Neuron (in vitro differentiated cells): ENCODE measurements at regions not wholly inside any gene's neighbourhood (a gene's known extent, or its start where the extent isn't known, plus 50 kb on each side); places are given as distances from the start of the nearest gene placed in this dataset.

Experiments used
- H2AFZ ChIP-seq: one replicate; pipeline ENCODE4 v1.6.1; 2013; ENCODE audit warnings: low read depth, mild to moderate bottlenecking, inconsistent platforms, low read length, moderate library complexity
- H3K27me3 ChIP-seq: one replicate; pipeline ENCODE4 v1.6.1; 2013; ENCODE audit warnings: low read length; ENCODE audit not compliant: insufficient read depth
- H3K36me3 ChIP-seq: one replicate; pipeline ENCODE4 v1.6.1; 2013; ENCODE audit warnings: low read length; ENCODE audit not compliant: insufficient read depth
- H3K4me1 ChIP-seq: one replicate; pipeline ENCODE4 v1.6.1; 2013; ENCODE audit warnings: low read length; ENCODE audit not compliant: insufficient read depth
- H3K4me3 ChIP-seq: 2 replicates; pipeline ENCODE4 v1.5.1; 2013; ENCODE audit warnings: mild to moderate bottlenecking, low read length, moderate library complexity
- H3K9me3 ChIP-seq: one replicate; pipeline ENCODE4 v1.6.1; 2013; ENCODE audit warnings: low read length

- Histone ChIP-seq H2AFZ (no peak overlapping the region), H3K9me3 (no peaks in the 10 kb centered on the region), H3K4me1 (no peaks in the 10 kb centered on the region), H3K4me3 (no peak overlapping the region), H3K27me3 (no peaks in the 10 kb centered on the region), H3K36me3 (no peaks in the 10 kb centered on the region)
These were observed 82.5 kb upstream of the MYT1L start for GRCh38 chr2:2413525-2413924.

DNA sequence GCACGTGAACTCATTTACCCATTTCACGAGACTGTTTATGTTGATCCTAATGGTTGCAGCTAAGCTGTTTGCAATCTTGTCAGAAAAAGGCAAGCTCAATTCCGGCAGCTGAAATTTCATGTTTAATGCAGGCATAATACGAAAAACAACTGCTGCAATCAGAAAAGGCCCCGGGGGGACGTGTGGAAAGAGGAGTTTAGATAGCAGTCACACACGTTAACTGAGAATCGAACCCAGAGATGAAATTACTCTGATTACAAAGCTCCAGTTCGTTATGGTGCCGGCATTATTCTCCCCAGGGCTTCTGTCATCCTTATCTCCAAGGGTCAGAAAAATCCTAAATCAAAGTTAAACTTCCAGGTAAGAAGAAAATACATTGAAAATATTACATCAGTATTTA lies 79.9 kb upstream of the MYT1L start:
- Histone ChIP-seq H3K4me3 (no peak overlapping the region), H3K36me3 (no peaks in the 10 kb centered on the region), H2AFZ (no peak overlapping the region), H3K9me3 (no peaks in the 10 kb centered on the region), H3K27me3 (no peaks in the 10 kb centered on the region), H3K4me1 (no peaks in the 10 kb centered on the region)

DNA sequence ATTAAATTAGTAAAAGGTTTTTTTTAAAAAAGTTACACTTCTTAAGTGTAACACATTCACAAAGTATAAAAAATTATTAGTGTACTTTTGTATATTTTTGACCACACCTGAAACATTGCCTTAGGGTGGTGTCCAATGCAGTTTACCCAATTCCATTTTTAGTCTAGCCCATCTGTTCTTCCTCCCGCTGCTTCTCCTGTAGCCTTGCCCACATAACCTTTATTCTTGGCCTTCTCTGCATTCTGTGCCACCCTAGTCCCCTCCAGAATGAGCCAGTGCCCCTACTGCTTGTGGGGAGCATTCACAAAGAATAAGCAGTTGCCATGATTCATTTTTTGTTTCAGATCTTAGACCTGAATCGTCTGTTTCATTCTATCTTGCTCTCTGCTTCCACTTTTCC lies 78.4 kb upstream of the MYT1L start:
- Histone ChIP-seq H3K9me3 (no peaks in the 10 kb centered on the region), H3K36me3 (no peaks in the 10 kb centered on the region), H2AFZ (no peak overlapping the region), H3K27me3 (no peaks in the 10 kb centered on the region), H3K4me3 (no peak overlapping the region), H3K4me1 (no peaks in the 10 kb centered on the region)

DNA sequence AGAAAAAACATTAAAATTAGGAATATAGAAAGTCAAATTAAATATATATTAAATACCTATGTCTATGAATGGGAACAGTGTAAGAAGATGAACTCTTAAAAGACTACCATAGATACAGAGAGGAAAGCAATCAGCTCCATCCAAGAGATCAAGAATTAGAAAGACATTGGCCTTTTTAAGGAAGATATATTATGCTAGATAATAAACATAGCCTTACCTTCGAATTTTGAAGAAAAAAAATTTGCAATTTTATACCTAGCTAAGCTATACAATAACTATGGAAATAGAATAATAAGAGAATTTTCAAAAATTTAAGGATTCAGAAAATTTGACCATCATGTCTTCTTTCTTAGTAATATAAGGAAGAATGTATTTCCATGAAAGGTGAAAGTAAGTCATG lies 74.7 kb upstream of the MYT1L start:
- Histone ChIP-seq H3K27me3 (no peaks in the 10 kb centered on the region), H3K4me3 (no peak overlapping the region), H3K36me3 (no peaks in the 10 kb centered on the region), H2AFZ (no peak overlapping the region), H3K9me3 (no peaks in the 10 kb centered on the region), H3K4me1 (no peaks in the 10 kb centered on the region)

DNA sequence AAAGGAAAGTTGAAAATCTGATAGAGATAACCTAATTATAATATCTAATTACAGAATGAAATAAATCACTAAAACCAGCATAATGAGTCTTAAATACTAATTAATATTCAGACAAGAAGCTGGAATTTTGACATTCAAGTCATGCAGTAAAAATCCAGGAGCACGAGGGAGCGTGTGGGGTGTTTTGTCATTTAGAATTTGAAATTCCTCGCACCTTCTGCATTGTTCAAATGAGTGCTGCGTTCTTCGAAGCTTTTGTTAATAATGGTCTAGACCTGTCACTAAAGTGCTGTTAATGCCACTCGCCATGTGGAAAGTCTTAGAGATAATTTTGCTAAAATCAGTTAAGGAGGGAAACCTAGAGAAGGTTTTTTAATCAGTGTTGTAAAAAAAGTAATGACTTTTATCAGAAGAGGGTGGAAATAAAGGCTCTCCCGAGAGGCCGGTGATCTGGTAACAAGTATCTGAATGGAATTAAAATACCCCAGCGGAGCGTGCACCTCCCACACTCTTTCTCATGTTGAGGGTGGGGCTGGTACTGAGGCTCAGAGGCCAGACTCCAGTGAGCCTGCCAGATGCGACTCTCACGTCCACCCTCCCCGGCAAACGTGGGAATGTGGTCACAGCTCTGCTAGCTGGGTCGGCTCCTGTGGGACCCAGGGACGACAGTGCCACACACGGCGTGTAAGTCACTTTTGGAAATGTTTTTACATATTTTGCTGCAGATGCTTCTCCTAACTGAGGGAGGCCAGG lies 69.4 kb upstream of the MYT1L start:
- Histone ChIP-seq H3K9me3 (no peaks in the 10 kb centered on the region), H3K36me3 (no peaks in the 10 kb centered on the region), H3K4me3 (no peak overlapping the region), H2AFZ (no peak overlapping the region), H3K4me1 (no peaks in the 10 kb centered on the region), H3K27me3 (no peaks in the 10 kb centered on the region)

GRCh38 chr2:2399396-2399795 lies 68.3 kb upstream of the MYT1L start:
- Histone ChIP-seq H2AFZ (no peak overlapping the region), H3K9me3 (no peaks in the 10 kb centered on the region), H3K36me3 (no peaks in the 10 kb centered on the region), H3K27me3 (no peaks in the 10 kb centered on the region), H3K4me3 (no peak overlapping the region), H3K4me1 (no peaks in the 10 kb centered on the region)

DNA sequence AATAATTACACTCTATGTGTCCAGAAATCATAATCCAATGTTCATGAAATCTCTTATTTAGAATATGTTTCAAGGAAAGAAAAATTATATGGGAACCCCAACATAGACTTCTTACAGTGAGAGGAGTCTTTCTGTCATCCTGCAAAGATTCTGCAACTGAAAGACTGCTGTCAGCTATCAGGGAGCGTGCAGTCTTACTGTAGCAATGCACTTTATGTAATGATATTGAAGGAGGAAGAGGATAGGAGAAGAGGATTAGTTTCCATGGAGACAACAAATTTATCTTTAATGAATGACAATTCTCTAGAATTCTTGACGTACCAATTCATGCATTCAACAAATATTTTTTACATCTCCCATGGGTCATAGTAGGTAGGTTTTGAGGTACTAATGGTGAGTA lies 61.3 kb upstream of the MYT1L start:
- Histone ChIP-seq H3K27me3 (no peaks in the 10 kb centered on the region), H2AFZ (no peak overlapping the region), H3K36me3 (no peaks in the 10 kb centered on the region), H3K4me1 (no peaks in the 10 kb centered on the region), H3K9me3 (no peaks in the 10 kb centered on the region), H3K4me3 (no peak overlapping the region)

DNA sequence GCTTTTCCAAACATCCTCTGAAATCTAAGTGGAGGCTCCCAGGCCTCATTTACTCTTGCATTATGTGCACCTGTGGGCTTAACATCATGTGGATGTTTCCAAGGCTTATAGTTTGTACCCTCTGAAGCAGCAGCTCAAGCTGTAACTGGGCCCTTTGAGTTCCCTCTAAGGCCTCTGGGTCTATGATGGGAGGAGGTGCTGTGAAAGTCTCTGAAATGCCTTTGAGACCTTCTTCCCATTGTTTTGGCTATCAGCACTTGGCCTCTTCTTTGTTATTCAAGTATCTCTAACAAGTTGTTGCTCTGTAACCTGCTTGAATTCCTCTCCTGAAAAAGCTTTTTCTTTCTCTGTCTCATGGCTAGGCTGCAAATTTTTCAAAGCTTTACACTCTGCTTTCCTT lies 58.1 kb upstream of the MYT1L start:
- H3K4me3 ChIP-seq = no peak overlapping the region
- H3K9me3 ChIP-seq = no peaks in the 10 kb centered on the region
- no peaks in the 10 kb centered on the region for H3K4me1 ChIP-seq
- H3K27me3 ChIP-seq = no peaks in the 10 kb centered on the region
- H3K36me3 ChIP-seq = no peaks in the 10 kb centered on the region
- no peak overlapping the region for H2AFZ ChIP-seq
